ENCODE measurements at regions not wholly inside any gene's neighbourhood (a gene's known extent, or its start where the extent isn't known, plus 50 kb on each side); places are given as distances from the start of the nearest gene placed in this dataset.

DNA sequence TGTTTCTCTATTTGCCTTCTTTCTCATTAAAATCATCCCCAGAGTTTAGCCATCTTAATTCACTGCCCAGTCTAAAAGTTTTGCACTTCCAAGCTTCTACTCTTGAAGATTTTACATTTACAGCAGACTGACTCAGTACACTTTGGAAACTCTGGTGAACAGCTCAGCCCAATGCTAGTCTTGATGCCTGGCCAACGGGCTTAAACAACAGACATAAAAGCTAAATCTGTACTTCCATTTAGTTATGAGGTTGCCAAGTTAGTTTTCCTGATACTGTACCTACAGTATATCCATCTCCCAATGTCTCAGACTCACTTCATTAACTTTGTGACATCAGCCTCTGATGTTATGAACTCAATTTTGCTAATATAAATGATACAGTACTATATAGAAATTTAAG is 891.8 kb upstream of the SOX9 start:
- intact Hi-C loops (cut with micrococcal nuclease) = no loop called here
- Histone ChIP-seq H3K36me3 (no peaks in the 10 kb centered on the region), H3K4me1 (no peaks in the 10 kb centered on the region), H3K27me3 (ENCODE audit: low read depth) (no peaks in the 10 kb centered on the region), H3K4me3 (no peak overlapping the region), H3K27ac (replicated peaks) (no peak overlapping the region), H3K9me3 (replicated peaks) (no peaks in the 10 kb centered on the region)
- DNase-seq = no peak
- TF ChIP-seq, protein P1, sequence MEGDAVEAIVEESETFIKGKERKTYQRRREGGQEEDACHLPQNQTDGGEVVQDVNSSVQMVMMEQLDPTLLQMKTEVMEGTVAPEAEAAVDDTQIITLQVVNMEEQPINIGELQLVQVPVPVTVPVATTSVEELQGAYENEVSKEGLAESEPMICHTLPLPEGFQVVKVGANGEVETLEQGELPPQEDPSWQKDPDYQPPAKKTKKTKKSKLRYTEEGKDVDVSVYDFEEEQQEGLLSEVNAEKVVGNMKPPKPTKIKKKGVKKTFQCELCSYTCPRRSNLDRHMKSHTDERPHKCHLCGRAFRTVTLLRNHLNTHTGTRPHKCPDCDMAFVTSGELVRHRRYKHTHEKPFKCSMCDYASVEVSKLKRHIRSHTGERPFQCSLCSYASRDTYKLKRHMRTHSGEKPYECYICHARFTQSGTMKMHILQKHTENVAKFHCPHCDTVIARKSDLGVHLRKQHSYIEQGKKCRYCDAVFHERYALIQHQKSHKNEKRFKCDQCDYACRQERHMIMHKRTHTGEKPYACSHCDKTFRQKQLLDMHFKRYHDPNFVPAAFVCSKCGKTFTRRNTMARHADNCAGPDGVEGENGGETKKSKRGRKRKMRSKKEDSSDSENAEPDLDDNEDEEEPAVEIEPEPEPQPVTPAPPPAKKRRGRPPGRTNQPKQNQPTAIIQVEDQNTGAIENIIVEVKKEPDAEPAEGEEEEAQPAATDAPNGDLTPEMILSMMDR (IDR thresholded peaks at IDR 0.05; ENCODE audit: borderline replicate concordance) = no peak

DNA sequence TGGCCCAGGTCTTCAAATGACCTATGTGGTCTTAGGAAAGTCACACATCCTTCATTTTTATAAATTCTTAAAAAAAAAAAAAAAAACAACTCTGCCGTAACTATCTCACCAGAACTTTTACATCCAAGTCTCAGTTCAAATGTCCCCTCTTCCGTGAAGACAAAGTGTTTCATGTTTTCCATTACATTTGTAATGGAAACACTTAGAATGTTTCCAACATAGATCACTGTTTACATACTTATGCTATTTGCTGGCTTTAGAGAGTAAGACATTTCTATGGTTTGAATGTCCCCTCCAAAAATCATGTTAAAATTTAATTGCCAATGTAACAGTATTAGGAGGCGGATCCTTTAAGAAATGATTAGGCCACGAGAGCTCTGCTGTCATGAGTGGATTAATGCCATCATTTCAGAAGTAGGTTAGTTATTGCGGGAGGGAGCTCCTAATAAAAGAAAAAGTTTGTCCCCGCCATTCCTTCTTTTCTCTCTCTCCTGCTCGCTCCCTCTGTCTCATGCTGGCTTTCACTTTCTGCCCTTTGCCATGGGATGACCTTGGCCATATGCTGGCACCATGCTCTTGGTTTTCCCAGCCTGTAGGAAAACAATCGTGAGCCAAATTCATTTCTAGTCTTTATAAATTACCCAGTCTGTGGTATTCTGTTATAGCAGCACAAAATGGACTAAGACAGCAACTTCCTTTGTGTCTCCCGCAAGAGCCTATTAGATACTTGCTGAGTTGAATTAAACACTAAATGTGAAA is 887.8 kb upstream of the SOX9 start:
- TF ChIP-seq, protein P1 (IDR thresholded peaks at IDR 0.05; ENCODE audit: borderline replicate concordance) = no peak
- no peak overlapping the region for H3K27ac ChIP-seq (replicated peaks)
- H3K27me3 ChIP-seq (ENCODE audit: low read depth) = no peaks in the 10 kb centered on the region
- no peaks in the 10 kb centered on the region for H3K4me1 ChIP-seq
- no peaks in the 10 kb centered on the region for H3K36me3 ChIP-seq
- DNase-seq = no peak
- no peak overlapping the region for H3K4me3 ChIP-seq
- H3K9me3 ChIP-seq (replicated peaks) = no peaks in the 10 kb centered on the region
- intact Hi-C loops (cut with micrococcal nuclease) = no loop called here

DNA sequence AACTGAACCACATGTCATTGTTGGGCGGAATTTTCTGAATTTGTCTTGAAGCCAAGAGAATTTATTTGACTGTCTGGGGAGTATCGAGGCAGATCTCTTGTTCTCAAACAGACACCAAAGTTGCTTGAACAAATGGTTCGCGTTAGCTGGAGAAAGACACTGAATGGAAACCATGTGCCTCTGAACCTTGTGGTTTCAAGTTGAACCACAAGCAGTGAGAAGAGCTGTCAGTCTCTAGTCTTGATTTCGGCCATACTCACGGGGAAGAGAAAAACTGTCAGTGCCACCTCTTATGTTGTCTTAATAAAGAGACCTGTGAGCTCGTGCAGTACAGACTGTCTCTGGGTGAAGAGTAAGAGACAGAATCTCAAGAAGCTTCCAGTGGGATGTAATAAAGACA is 886.5 kb upstream of the SOX9 start:
- TF ChIP-seq, protein P1 (IDR thresholded peaks at IDR 0.05; ENCODE audit: borderline replicate concordance) = no peak
- no peak for DNase-seq
- no peaks in the 10 kb centered on the region for H3K9me3 ChIP-seq (replicated peaks)
- no peaks in the 10 kb centered on the region for H3K27me3 ChIP-seq (ENCODE audit: low read depth)
- H3K4me3 ChIP-seq = no peak overlapping the region
- intact Hi-C loops (cut with micrococcal nuclease) = no loop called here
- H3K36me3 ChIP-seq = no peaks in the 10 kb centered on the region
- no peaks in the 10 kb centered on the region for H3K4me1 ChIP-seq
- H3K27ac ChIP-seq (replicated peaks) = no peak overlapping the region

DNA sequence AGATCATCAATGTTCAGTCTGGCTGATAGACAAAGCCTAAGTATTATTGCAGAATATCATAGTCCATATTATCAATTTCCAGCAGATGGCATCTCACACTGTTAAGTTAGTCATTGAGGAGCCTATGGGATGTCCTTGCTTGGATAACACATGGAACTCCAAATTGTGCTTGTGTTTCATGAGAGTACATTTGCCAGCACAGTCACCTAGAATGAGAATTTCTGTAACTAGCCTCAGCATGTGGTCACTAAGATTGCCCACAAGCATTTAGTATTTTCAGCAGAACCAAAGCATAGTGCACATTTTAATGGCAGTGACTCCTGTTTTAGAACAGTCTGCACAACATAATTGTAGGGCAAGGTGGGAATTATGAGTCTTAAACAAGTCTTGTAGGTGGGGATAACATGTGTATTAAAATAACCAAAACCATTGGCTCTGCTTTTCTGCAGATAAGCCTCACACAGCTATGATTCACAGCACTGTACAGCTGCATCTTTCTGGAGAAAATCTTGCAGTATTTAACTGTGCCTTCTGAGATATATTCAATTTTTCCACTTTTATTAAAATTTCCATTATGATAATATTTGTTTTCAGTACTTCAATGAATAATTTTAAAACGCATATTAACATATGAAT is 882.8 kb upstream of the SOX9 start:
- Histone ChIP-seq H3K4me1 (no peaks in the 10 kb centered on the region), H3K4me3 (no peak overlapping the region), H3K9me3 (replicated peaks) (no peaks in the 10 kb centered on the region), H3K27me3 (ENCODE audit: low read depth) (no peaks in the 10 kb centered on the region), H3K27ac (replicated peaks) (no peak overlapping the region), H3K36me3 (no peaks in the 10 kb centered on the region)
- no peak for DNase-seq
- intact Hi-C loops (cut with micrococcal nuclease) = no loop called here
- TF ChIP-seq, protein P1 (IDR thresholded peaks at IDR 0.05; ENCODE audit: borderline replicate concordance) = no peak

DNA sequence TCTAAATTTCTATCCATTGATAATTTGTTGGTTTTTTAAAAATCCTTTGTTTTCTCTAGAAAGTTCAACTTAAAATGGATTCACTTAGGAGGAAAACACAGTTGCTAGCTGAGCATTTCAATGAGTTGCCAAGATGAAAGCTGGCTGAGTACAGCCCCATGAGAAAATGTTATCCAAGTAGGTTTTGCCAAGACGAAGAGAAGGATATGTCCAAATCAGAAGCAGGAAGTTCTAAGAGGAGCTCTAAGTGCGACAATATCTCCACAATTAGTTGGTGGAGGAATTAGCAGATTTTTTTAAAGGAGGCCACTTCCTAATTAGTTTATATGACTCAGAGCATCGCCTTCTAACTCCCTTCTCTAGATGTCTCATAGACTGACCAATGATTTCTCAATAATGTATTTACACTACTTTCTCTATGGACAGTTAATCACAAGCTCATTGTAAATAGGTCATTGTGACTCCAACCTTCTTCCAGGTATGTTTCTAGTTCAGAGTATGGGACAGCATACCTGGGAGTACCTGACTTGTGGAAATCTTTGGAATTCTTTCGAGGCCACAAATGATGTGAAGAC is 873.3 kb upstream of the SOX9 start:
- Histone ChIP-seq H3K4me3 (no peak overlapping the region), H3K27ac (replicated peaks) (no peak overlapping the region), H3K9me3 (replicated peaks) (no peaks in the 10 kb centered on the region), H3K27me3 (ENCODE audit: low read depth) (no peaks in the 10 kb centered on the region), H3K4me1 (no peaks in the 10 kb centered on the region), H3K36me3 (no peaks in the 10 kb centered on the region)
- intact Hi-C loops (cut with micrococcal nuclease) = no loop called here
- TF ChIP-seq, protein P1 (IDR thresholded peaks at IDR 0.05; ENCODE audit: borderline replicate concordance) = no peak
- DNase-seq = no peak
